Renal cortex interstitium (tissue), 11 donors: ENCODE measurements at regions not wholly inside any gene's neighbourhood (a gene's known extent, or its start where the extent isn't known, plus 50 kb on each side); places are given as distances from the start of the nearest gene placed in this dataset.

Experiments used
- DNase-seq, 11 donors: peaks; one replicate each; pipeline ENCODE4 v3.0.0-alpha.2; 2013; ENCODE audit warnings: low read depth in 9 of 11, low spot score in 4 of 11; ENCODE audit errors: extremely low read depth in 1 of 11

- no peak for DNase-seq
Observed at GRCh38 chr9:26061948-26062575, 383.8 kb upstream of the TUSC1 start.

- no peak for DNase-seq
Observed at GRCh38 chr9:26058111-26058895, 380.1 kb upstream of the TUSC1 start.

- DNase-seq: no peak
Observed at GRCh38 chr9:26057050-26057449, 378.8 kb upstream of the TUSC1 start.

- no peak for DNase-seq
Observed at GRCh38 chr9:26054600-26055520, 376.6 kb upstream of the TUSC1 start.

- DNase-seq: no peak
Observed at GRCh38 chr9:26053954-26054353, 375.7 kb upstream of the TUSC1 start.

GRCh38 chr9:26043431-26043830, 365.2 kb upstream of the TUSC1 start:
- no peak for DNase-seq

- DNase-seq: no peak
Observed at GRCh38 chr9:26034786-26035185, 356.5 kb upstream of the TUSC1 start.

GRCh38 chr9:26033336-26033735, 355.1 kb upstream of the TUSC1 start:
- DNase-seq: no peak

- no peak for DNase-seq
Observed at GRCh38 chr9:26026423-26027100, 348.3 kb upstream of the TUSC1 start.

GRCh38 chr9:26013199-26013598, 335.0 kb upstream of the TUSC1 start:
- DNase-seq: no peak

- no peak for DNase-seq
Observed at GRCh38 chr9:26012797-26013196, 334.6 kb upstream of the TUSC1 start.

- no peak for DNase-seq
Observed at GRCh38 chr9:25994605-25995004, 316.4 kb upstream of the TUSC1 start.

- DNase-seq: no peak
Observed at GRCh38 chr9:25990376-25990775, 312.1 kb upstream of the TUSC1 start.

- DNase-seq: no peak
Observed at GRCh38 chr9:25975667-25976066, 297.4 kb upstream of the TUSC1 start.

- DNase-seq: peak in 10 of 11 donors; percentile 0 to 14 (median 6)
Observed at GRCh38 chr9:25964239-25964638, 286.0 kb upstream of the TUSC1 start.

GRCh38 chr9:25960178-25960577, 281.9 kb upstream of the TUSC1 start:
- DNase-seq: no peak

GRCh38 chr9:25954209-25954608, 276.0 kb upstream of the TUSC1 start:
- DNase-seq: no peak

- no peak for DNase-seq
Observed at GRCh38 chr9:25948182-25948581, 269.9 kb upstream of the TUSC1 start.

GRCh38 chr9:25939126-25939525, 260.9 kb upstream of the TUSC1 start:
- DNase-seq: no peak
